Ectodermal cell (in vitro differentiated cells): ENCODE measurements at regions not wholly inside any gene's neighbourhood (a gene's known extent, or its start where the extent isn't known, plus 50 kb on each side); places are given as distances from the start of the nearest gene placed in this dataset.

Experiments
- H3K27ac ChIP-seq: 2 replicates; pipeline ENCODE4 v1.7.0; 2013; ENCODE audit warnings: mild to moderate bottlenecking, low read depth, low read length; ENCODE audit not compliant: insufficient read depth, poor library complexity, severe bottlenecking
- H3K27me3 ChIP-seq: 2 replicates; pipeline ENCODE4 v1.7.0; 2013; ENCODE audit warnings: mild to moderate bottlenecking, low read length; ENCODE audit not compliant: insufficient read depth, control insufficient read depth, poor library complexity, severe bottlenecking
- H3K36me3 ChIP-seq: one replicate; pipeline ENCODE4 v1.7.0; 2013; ENCODE audit warnings: low read length; ENCODE audit not compliant: control insufficient read depth, insufficient read depth
- H3K4me1 ChIP-seq: one replicate; pipeline ENCODE4 v1.7.0; 2013; ENCODE audit warnings: low read length; ENCODE audit not compliant: control insufficient read depth, insufficient read depth
- H3K4me3 ChIP-seq: 2 replicates; pipeline ENCODE4 v1.7.0; 2013; ENCODE audit warnings: low read depth, low read length, control low read depth; ENCODE audit not compliant: insufficient read depth
- H3K9me3 ChIP-seq: 2 replicates; pipeline ENCODE4 v1.7.0; 2013; ENCODE audit warnings: mild to moderate bottlenecking, low read length, moderate library complexity; ENCODE audit not compliant: control insufficient read depth
- WGBS, 2 experiments: methylation state at CpG; one replicate each; pipeline ENCODE4 v1.1.7; 2013; ENCODE audit warnings: missing lambda C conversion rate in 2 of 2; 5-methylcytosine and 5-hydroxymethylcytosine counted together

- Histone ChIP-seq H3K27me3 (no peaks in the 10 kb centered on the region), H3K27ac (no peak overlapping the region), H3K36me3 (no peaks in the 10 kb centered on the region), H3K9me3 (no peaks in the 10 kb centered on the region), H3K4me3 (no peak overlapping the region), H3K4me1 (no peaks in the 10 kb centered on the region)
- 92% methylated on average over 10 of the region's 10 CpGs for WGBS, 2 experiments
Observed at GRCh38 chr7:156305351-156305750, 335.2 kb upstream of the RNF32 start.

- H3K4me3 ChIP-seq, result no peak overlapping the region
- H3K9me3 ChIP-seq, result no peaks in the 10 kb centered on the region
- H3K4me1 ChIP-seq, result no peaks in the 10 kb centered on the region
- H3K27ac ChIP-seq, result no peak overlapping the region
- WGBS, 2 experiments, result 86 to 100% methylated on average over 1 to 2 of the region's 2 CpGs
- H3K36me3 ChIP-seq, result no peaks in the 10 kb centered on the region
- H3K27me3 ChIP-seq, result no peaks in the 10 kb centered on the region
Observed at GRCh38 chr7:156282816-156283215, 357.8 kb upstream of the RNF32 start.

GRCh38 chr7:156279635-156280034 lies 360.9 kb upstream of the RNF32 start:
- no peaks in the 10 kb centered on the region for H3K36me3 ChIP-seq
- H3K4me3 ChIP-seq, result no peak overlapping the region
- no peak overlapping the region for H3K27ac ChIP-seq
- no peaks in the 10 kb centered on the region for H3K4me1 ChIP-seq
- no peaks in the 10 kb centered on the region for H3K9me3 ChIP-seq
- H3K27me3 ChIP-seq, result no peaks in the 10 kb centered on the region
- WGBS, 2 experiments, result 95 to 100% methylated on average over 1 to 3 of the region's 4 CpGs

GRCh38 chr7:156275292-156275691 lies 365.3 kb upstream of the RNF32 start:
- no peaks in the 10 kb centered on the region for H3K4me1 ChIP-seq
- no peak overlapping the region for H3K27ac ChIP-seq
- no peak overlapping the region for H3K4me3 ChIP-seq
- no peaks in the 10 kb centered on the region for H3K9me3 ChIP-seq
- no peaks in the 10 kb centered on the region for H3K36me3 ChIP-seq
- 91 to 95% methylated on average over 3 to 4 of the region's 4 CpGs for WGBS, 2 experiments
- no peaks in the 10 kb centered on the region for H3K27me3 ChIP-seq

GRCh38 chr7:156274557-156274956 lies 366.0 kb upstream of the RNF32 start:
- H3K36me3 ChIP-seq, result no peaks in the 10 kb centered on the region
- H3K27me3 ChIP-seq, result no peaks in the 10 kb centered on the region
- no peak overlapping the region for H3K27ac ChIP-seq
- H3K9me3 ChIP-seq, result no peaks in the 10 kb centered on the region
- WGBS, 2 experiments, result 88 to 100% methylated on average over 1 to 3 of the region's 3 CpGs
- no peak overlapping the region for H3K4me3 ChIP-seq
- no peaks in the 10 kb centered on the region for H3K4me1 ChIP-seq

- Histone ChIP-seq H3K27me3 (no peaks in the 10 kb centered on the region), H3K4me1 (no peaks in the 10 kb centered on the region), H3K27ac (no peak overlapping the region), H3K4me3 (no peak overlapping the region), H3K9me3 (no peaks in the 10 kb centered on the region), H3K36me3 (no peaks in the 10 kb centered on the region)
- 62 to 98% methylated on average over 2 to 3 of the region's 3 CpGs for WGBS, 2 experiments
Observed at GRCh38 chr7:156261581-156261980, 379.0 kb upstream of the RNF32 start.

GRCh38 chr7:156257904-156258303 lies 382.7 kb upstream of the RNF32 start:
- 92 to 94% methylated on average over 1 of the region's 1 CpG for WGBS, 2 experiments
- no peaks in the 10 kb centered on the region for H3K4me1 ChIP-seq
- no peaks in the 10 kb centered on the region for H3K9me3 ChIP-seq
- no peaks in the 10 kb centered on the region for H3K36me3 ChIP-seq
- H3K27me3 ChIP-seq, result no peaks in the 10 kb centered on the region
- no peak overlapping the region for H3K27ac ChIP-seq
- no peak overlapping the region for H3K4me3 ChIP-seq

GRCh38 chr7:156255635-156256034 lies 384.9 kb upstream of the RNF32 start:
- no peak overlapping the region for H3K4me3 ChIP-seq
- H3K27ac ChIP-seq, result no peak overlapping the region
- no peaks in the 10 kb centered on the region for H3K36me3 ChIP-seq
- 95 to 97% methylated on average over 5 of the region's 5 CpGs for WGBS, 2 experiments
- H3K27me3 ChIP-seq, result no peaks in the 10 kb centered on the region
- H3K4me1 ChIP-seq, result no peaks in the 10 kb centered on the region
- H3K9me3 ChIP-seq, result no peaks in the 10 kb centered on the region

- no peaks in the 10 kb centered on the region for H3K27me3 ChIP-seq
- H3K36me3 ChIP-seq, result no peaks in the 10 kb centered on the region
- H3K27ac ChIP-seq, result no peak overlapping the region
- no peaks in the 10 kb centered on the region for H3K9me3 ChIP-seq
- 87 to 90% methylated on average over 9 of the region's 9 CpGs for WGBS, 2 experiments
- H3K4me3 ChIP-seq, result no peak overlapping the region
- no peaks in the 10 kb centered on the region for H3K4me1 ChIP-seq
Observed at GRCh38 chr7:156251861-156252260, 388.7 kb upstream of the RNF32 start.

GRCh38 chr7:156240532-156240931 lies 400.0 kb upstream of the RNF32 start:
- no peaks in the 10 kb centered on the region for H3K4me1 ChIP-seq
- no peaks in the 10 kb centered on the region for H3K9me3 ChIP-seq
- H3K36me3 ChIP-seq, result no peaks in the 10 kb centered on the region
- no peak overlapping the region for H3K27ac ChIP-seq
- H3K4me3 ChIP-seq, result no peak overlapping the region
- H3K27me3 ChIP-seq, result no peaks in the 10 kb centered on the region
